ENCODE measurements at regions not wholly inside any gene's neighbourhood (a gene's known extent, or its start where the extent isn't known, plus 50 kb on each side); places are given as distances from the start of the nearest gene placed in this dataset.
"Not testable (repeated sequence)": the region's sequence is repeated elsewhere in the genome, so short reads cannot be mapped to it uniquely, and the experiment has no call there.

DNA sequence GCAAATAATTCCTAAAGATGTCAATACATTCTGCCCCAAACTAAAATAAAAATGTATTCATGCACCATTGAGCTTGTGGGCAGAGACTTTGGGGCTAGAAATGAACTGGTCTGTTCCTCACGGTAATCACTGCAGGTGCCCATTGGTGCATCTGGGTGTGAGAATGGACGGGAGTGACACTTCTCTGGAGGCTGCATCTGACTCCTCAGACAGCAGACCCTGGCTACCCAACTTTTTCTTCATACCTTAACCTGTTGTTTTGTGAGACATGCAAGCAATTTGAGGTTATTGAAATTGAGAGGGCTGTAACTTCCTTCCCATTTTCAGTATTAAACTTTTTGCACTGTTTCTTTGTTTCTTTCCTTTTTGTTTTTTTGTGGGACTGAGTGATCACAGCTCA lies 333.4 kb downstream of the ICE1 start:
- Histone ChIP-seq H3K36me3 (ENCODE audit: control insufficient read depth in 1 of 2, insufficient read depth in 2 of 2, low read length in 1 of 2) (no peaks in the 10 kb centered on the region), H3K9me3 (ENCODE audit: control insufficient read depth, low read length) (no peaks in the 10 kb centered on the region), H3K4me3 (ENCODE audit: low read length in 2 of 2) (no peak overlapping the region), H3K27ac (ENCODE audit: low read depth in 1 of 2, low read length in 2 of 2) (no peak overlapping the region), H3K27me3 (ENCODE audit: control insufficient read depth in 1 of 2, insufficient read depth in 2 of 2, low read length in 1 of 2) (no peaks in the 10 kb centered on the region), H3K4me1 (ENCODE audit: control insufficient read depth in 1 of 2, insufficient read depth in 2 of 2, low read length in 2 of 2) (no peaks in the 10 kb centered on the region)
- DNase-seq (no peak), ATAC-seq (ENCODE audit: low FRiP score) (no peak)
- intact Hi-C loops (cut with DNase I) = no loop called here
- WGBS, 2 donors = 72 to 86% methylated on average over 2 of the region's 2 CpGs

GRCh38 chr5:5752844-5753243 lies 330.4 kb downstream of the ICE1 start:
- Histone ChIP-seq H3K27me3 (ENCODE audit: control insufficient read depth in 1 of 2, insufficient read depth in 2 of 2, low read length in 1 of 2) (no peaks in the 10 kb centered on the region), H3K36me3 (ENCODE audit: control insufficient read depth in 1 of 2, insufficient read depth in 2 of 2, low read length in 1 of 2) (no peaks in the 10 kb centered on the region), H3K9me3 (ENCODE audit: control insufficient read depth, low read length) (no peaks in the 10 kb centered on the region), H3K4me1 (ENCODE audit: control insufficient read depth in 1 of 2, insufficient read depth in 2 of 2, low read length in 2 of 2) (no peaks in the 10 kb centered on the region), H3K4me3 (ENCODE audit: low read length in 2 of 2) (no peak overlapping the region), H3K27ac (ENCODE audit: low read depth in 1 of 2, low read length in 2 of 2) (no peak overlapping the region)
- WGBS, 2 donors = 29 to 38% methylated on average over 2 of the region's 2 CpGs
- no peak for DNase-seq
- ATAC-seq (ENCODE audit: low FRiP score) = no peak
- intact Hi-C loops (cut with DNase I) = no loop called here

DNA sequence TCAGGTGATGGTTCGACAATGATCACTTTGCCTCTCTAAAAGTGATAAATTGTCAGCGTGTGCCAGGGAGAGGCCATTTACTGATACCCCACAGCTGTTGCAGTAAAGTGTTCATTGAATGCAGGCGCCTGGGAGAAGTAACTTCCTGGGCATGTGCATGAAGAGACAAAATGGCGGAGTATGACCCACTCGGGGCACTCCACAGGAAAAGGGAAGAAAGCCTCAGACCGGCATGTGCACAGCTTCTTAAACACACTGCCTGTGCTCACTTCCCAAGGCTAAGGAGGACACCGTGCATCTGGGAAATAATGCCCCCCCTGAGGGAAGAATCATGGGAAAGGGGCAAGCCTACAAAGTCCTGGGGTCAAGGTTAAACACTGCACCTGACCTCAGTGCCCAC lies 329.5 kb downstream of the ICE1 start:
- DNase-seq (no peak), ATAC-seq (ENCODE audit: low FRiP score) (no peak)
- no peaks in the 10 kb centered on the region for H3K36me3 ChIP-seq (ENCODE audit: control insufficient read depth in 1 of 2, insufficient read depth in 2 of 2, low read length in 1 of 2)
- WGBS, 2 donors = 66 to 69% methylated on average over 7 of the region's 7 CpGs
- no peak overlapping the region for H3K4me3 ChIP-seq (ENCODE audit: low read length in 2 of 2)
- H3K4me1 ChIP-seq (ENCODE audit: control insufficient read depth in 1 of 2, insufficient read depth in 2 of 2, low read length in 2 of 2) = no peaks in the 10 kb centered on the region
- no peaks in the 10 kb centered on the region for H3K9me3 ChIP-seq (ENCODE audit: control insufficient read depth, low read length)
- H3K27ac ChIP-seq (ENCODE audit: low read depth in 1 of 2, low read length in 2 of 2) = no peak overlapping the region
- intact Hi-C loops (cut with DNase I) = no loop called here
- no peaks in the 10 kb centered on the region for H3K27me3 ChIP-seq (ENCODE audit: control insufficient read depth in 1 of 2, insufficient read depth in 2 of 2, low read length in 1 of 2)

GRCh38 chr5:5751498-5751897 lies 329.0 kb downstream of the ICE1 start:
- no peaks in the 10 kb centered on the region for H3K9me3 ChIP-seq (ENCODE audit: control insufficient read depth, low read length)
- DNase-seq (no peak), ATAC-seq (ENCODE audit: low FRiP score) (no peak)
- H3K4me3 ChIP-seq (ENCODE audit: low read length in 2 of 2) = no peak overlapping the region
- H3K4me1 ChIP-seq (ENCODE audit: control insufficient read depth in 1 of 2, insufficient read depth in 2 of 2, low read length in 2 of 2) = no peaks in the 10 kb centered on the region
- intact Hi-C loops (cut with DNase I) = no loop called here
- H3K27ac ChIP-seq (ENCODE audit: low read depth in 1 of 2, low read length in 2 of 2) = no peak overlapping the region
- H3K36me3 ChIP-seq (ENCODE audit: control insufficient read depth in 1 of 2, insufficient read depth in 2 of 2, low read length in 1 of 2) = no peaks in the 10 kb centered on the region
- H3K27me3 ChIP-seq (ENCODE audit: control insufficient read depth in 1 of 2, insufficient read depth in 2 of 2, low read length in 1 of 2) = no peaks in the 10 kb centered on the region
- 94 to 96% methylated on average over 4 of the region's 4 CpGs for WGBS, 2 donors

- intact Hi-C loops (cut with DNase I) = no loop called here
- Histone ChIP-seq H3K4me3 (ENCODE audit: low read length in 2 of 2) (no peak overlapping the region), H3K27ac (ENCODE audit: low read depth in 1 of 2, low read length in 2 of 2) (no peak overlapping the region)
These were observed 318.9 kb downstream of the ICE1 start for GRCh38 chr5:5741418-5741817.

GRCh38 chr5:5739490-5739945 lies 317.0 kb downstream of the ICE1 start:
- ATAC-seq (ENCODE audit: low FRiP score) = no peak
- no peaks in the 10 kb centered on the region for H3K4me1 ChIP-seq (ENCODE audit: control insufficient read depth in 1 of 2, insufficient read depth in 2 of 2, low read length in 2 of 2)
- no peak overlapping the region for H3K27ac ChIP-seq (ENCODE audit: low read depth in 1 of 2, low read length in 2 of 2)
- intact Hi-C loops (cut with DNase I) = no loop called here
- WGBS, 2 donors = 85 to 87% methylated on average over 3 of the region's 3 CpGs
- peaks cover 5% of the 10 kb centered on the region for H3K9me3 ChIP-seq (ENCODE audit: control insufficient read depth, low read length)
- no peaks in the 10 kb centered on the region for H3K36me3 ChIP-seq (ENCODE audit: control insufficient read depth in 1 of 2, insufficient read depth in 2 of 2, low read length in 1 of 2)
- no peaks in the 10 kb centered on the region for H3K27me3 ChIP-seq (ENCODE audit: control insufficient read depth in 1 of 2, insufficient read depth in 2 of 2, low read length in 1 of 2)
- no peak overlapping the region for H3K4me3 ChIP-seq (ENCODE audit: low read length in 2 of 2)
- no peak for DNase-seq

More at GRCh38 chr5:5741418-5741817, 318.9 kb downstream of the ICE1 start:
- ATAC-seq (ENCODE audit: low FRiP score) (no peak), DNase-seq (no peak)
- H3K27me3 ChIP-seq (ENCODE audit: control insufficient read depth in 1 of 2, insufficient read depth in 2 of 2, low read length in 1 of 2) = no peaks in the 10 kb centered on the region
- no peaks in the 10 kb centered on the region for H3K36me3 ChIP-seq (ENCODE audit: control insufficient read depth in 1 of 2, insufficient read depth in 2 of 2, low read length in 1 of 2)
- no peaks in the 10 kb centered on the region for H3K4me1 ChIP-seq (ENCODE audit: control insufficient read depth in 1 of 2, insufficient read depth in 2 of 2, low read length in 2 of 2)
- peaks cover 5% of the 10 kb centered on the region for H3K9me3 ChIP-seq (ENCODE audit: control insufficient read depth, low read length)

DNA sequence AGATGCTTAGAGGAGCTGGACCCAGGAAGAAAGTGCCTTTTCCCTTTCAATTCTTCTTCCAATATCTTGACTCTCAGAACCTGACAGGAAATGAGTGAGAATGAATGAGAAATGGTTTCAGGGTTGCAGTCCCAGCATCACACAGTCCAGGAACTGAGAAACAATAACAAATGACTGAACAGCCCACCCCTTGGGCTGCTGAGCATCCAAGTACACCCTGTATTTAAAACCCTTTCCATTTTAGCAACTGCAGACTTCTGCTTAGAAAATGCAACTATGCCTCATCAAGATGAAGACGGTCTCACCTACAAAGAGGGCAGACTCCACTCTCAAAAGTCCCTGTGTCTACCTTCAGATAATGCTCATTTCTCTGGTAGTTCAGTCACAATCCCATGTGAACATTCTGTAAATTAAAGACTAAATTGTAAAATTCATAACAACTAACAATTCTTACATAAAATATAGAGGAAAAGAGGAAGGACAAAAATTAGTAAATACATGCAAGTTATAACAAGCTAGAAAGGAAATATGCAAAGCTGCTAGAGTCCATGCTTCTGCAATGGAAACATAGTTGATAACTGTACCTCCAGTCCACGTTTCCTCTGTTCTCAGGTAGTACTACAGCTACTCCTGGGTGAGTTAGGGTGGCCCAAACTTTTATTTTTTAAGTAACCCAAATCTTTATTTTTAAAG lies 316.5 kb downstream of the ICE1 start:
- ATAC-seq (ENCODE audit: low FRiP score) = no peak
- H3K36me3 ChIP-seq (ENCODE audit: control insufficient read depth in 1 of 2, insufficient read depth in 2 of 2, low read length in 1 of 2) = no peaks in the 10 kb centered on the region
- no peak overlapping the region for H3K27ac ChIP-seq (ENCODE audit: low read depth in 1 of 2, low read length in 2 of 2)
- 65% methylated on average over 2 of the region's 2 CpGs for WGBS, 2 donors
- H3K9me3 ChIP-seq (ENCODE audit: control insufficient read depth, low read length) = peaks cover 5% of the 10 kb centered on the region
- H3K4me3 ChIP-seq (ENCODE audit: low read length in 2 of 2) = no peak overlapping the region
- no peak for DNase-seq
- no peaks in the 10 kb centered on the region for H3K27me3 ChIP-seq (ENCODE audit: control insufficient read depth in 1 of 2, insufficient read depth in 2 of 2, low read length in 1 of 2)
- intact Hi-C loops (cut with DNase I) = no loop called here
- H3K4me1 ChIP-seq (ENCODE audit: control insufficient read depth in 1 of 2, insufficient read depth in 2 of 2, low read length in 2 of 2) = no peaks in the 10 kb centered on the region

- no peaks in the 10 kb centered on the region for H3K9me3 ChIP-seq (ENCODE audit: control insufficient read depth, low read length)
- H3K4me1 ChIP-seq (ENCODE audit: control insufficient read depth in 1 of 2, insufficient read depth in 2 of 2, low read length in 2 of 2) = no peaks in the 10 kb centered on the region
- WGBS, 2 donors = 72 to 74% methylated on average over 2 of the region's 2 CpGs
- H3K4me3 ChIP-seq (ENCODE audit: low read length in 2 of 2) = no peak overlapping the region
- H3K27ac ChIP-seq (ENCODE audit: low read depth in 1 of 2, low read length in 2 of 2) = no peak overlapping the region
- DNase-seq (no peak), ATAC-seq (ENCODE audit: low FRiP score) (no peak)
- no peaks in the 10 kb centered on the region for H3K36me3 ChIP-seq (ENCODE audit: control insufficient read depth in 1 of 2, insufficient read depth in 2 of 2, low read length in 1 of 2)
- intact Hi-C loops (cut with DNase I) = no loop called here
- no peaks in the 10 kb centered on the region for H3K27me3 ChIP-seq (ENCODE audit: control insufficient read depth in 1 of 2, insufficient read depth in 2 of 2, low read length in 1 of 2)
These were observed 313.5 kb downstream of the ICE1 start for GRCh38 chr5:5736007-5736406.

DNA sequence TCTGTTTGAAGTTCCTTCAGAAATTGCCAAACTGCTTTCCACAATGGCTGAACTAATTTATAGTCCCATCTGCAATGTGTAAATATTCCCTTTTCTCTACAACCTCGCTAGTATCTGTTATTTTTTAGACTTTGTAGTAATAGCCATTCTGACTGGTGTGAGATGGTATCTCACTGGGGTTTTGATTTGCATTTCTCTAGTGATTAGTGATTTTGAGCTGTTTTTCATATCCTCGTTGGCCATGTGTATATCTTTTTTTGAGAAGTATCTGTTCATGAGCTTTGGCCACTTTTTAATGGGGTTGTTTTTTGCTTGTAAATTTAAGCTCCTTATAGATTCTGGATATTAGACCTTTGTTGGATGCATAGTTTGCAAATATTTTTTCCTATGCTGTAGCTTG lies 310.6 kb downstream of the ICE1 start:
- H3K4me3 ChIP-seq (ENCODE audit: low read length in 2 of 2); intact Hi-C loops (cut with DNase I); ATAC-seq (ENCODE audit: low FRiP score); H3K27ac ChIP-seq (ENCODE audit: low read depth in 1 of 2, low read length in 2 of 2); DNase-seq; H3K27me3 ChIP-seq (ENCODE audit: control insufficient read depth in 1 of 2, insufficient read depth in 2 of 2, low read length in 1 of 2); H3K36me3 ChIP-seq (ENCODE audit: control insufficient read depth in 1 of 2, insufficient read depth in 2 of 2, low read length in 1 of 2); H3K4me1 ChIP-seq (ENCODE audit: control insufficient read depth in 1 of 2, insufficient read depth in 2 of 2, low read length in 2 of 2); H3K9me3 ChIP-seq (ENCODE audit: control insufficient read depth, low read length): not testable (repeated sequence)
- 75 to 80% methylated on average over 2 of the region's 2 CpGs for WGBS, 2 donors

Data from aorta (tissue), 5 donors.